OCI-LY1 (cell line): ENCODE measurements at regions not wholly inside any gene's neighbourhood (a gene's known extent, or its start where the extent isn't known, plus 50 kb on each side); places are given as distances from the start of the nearest gene placed in this dataset.

Source experiments
- H2AFZ ChIP-seq: fragments of 200-600 bp; sonication (generic), shearing (Covaris generic); 2 replicates; pipeline ENCODE4 v1.6.0; 2014; ENCODE audit warnings: antibody characterized with exemption, mild to moderate bottlenecking, low read length
- H3F3A ChIP-seq: fragments of 200-600 bp; sonication (generic), shearing (Covaris generic); 2 replicates; pipeline ENCODE4 v1.6.0; 2014; ENCODE audit warnings: mild to moderate bottlenecking, antibody characterized with exemption, low read length, moderate library complexity; ENCODE audit not compliant: insufficient read depth
- H3K27ac ChIP-seq: fragments of 200-600 bp; sonication (generic); 2 replicates; pipeline ENCODE4 v1.5.1; 2014; ENCODE audit warnings: low read length, mixed run types, mild to moderate bottlenecking, low read depth; ENCODE audit not compliant: poor library complexity, severe bottlenecking
- H3K27me3 ChIP-seq: fragments of 200-600 bp; sonication (generic); 2 replicates; pipeline ENCODE4 v1.6.0; 2014; ENCODE audit warnings: antibody characterized with exemption, mild to moderate bottlenecking, low read length, moderate library complexity; ENCODE audit not compliant: insufficient read depth
- H3K36me3 ChIP-seq: fragments of 200-600 bp; sonication (generic); 2 replicates; pipeline ENCODE4 v1.6.1; 2014; ENCODE audit warnings: mild to moderate bottlenecking, antibody characterized with exemption, low read length, moderate library complexity, mixed read lengths; ENCODE audit not compliant: insufficient read depth
- H3K4me1 ChIP-seq: fragments of 200-600 bp; sonication (generic); 2 replicates; pipeline ENCODE4 v1.5.1; 2014; ENCODE audit warnings: mild to moderate bottlenecking, low read length, moderate library complexity; ENCODE audit not compliant: insufficient read depth, severe bottlenecking
- H3K4me2 ChIP-seq: fragments of 200-600 bp; sonication (generic), shearing (Covaris generic); 2 replicates; pipeline ENCODE4 v1.6.1; 2014; ENCODE audit warnings: low read length
- H3K4me3 ChIP-seq: fragments of 200-600 bp; sonication (generic); 2 replicates; pipeline ENCODE4 v1.5.1; 2014; ENCODE audit warnings: low read length, low read depth, mild to moderate bottlenecking, mixed read lengths; ENCODE audit not compliant: poor library complexity, severe bottlenecking
- H3K79me2 ChIP-seq: fragments of 200-600 bp; shearing (Covaris generic); 2 replicates; pipeline ENCODE4 v1.6.1; 2016; ENCODE audit warnings: mixed run types, low read length, mixed read lengths; ENCODE audit not compliant: insufficient read depth
- H3K9ac ChIP-seq: fragments of 200-600 bp; sonication (generic), shearing (Covaris generic); 2 replicates; pipeline ENCODE4 v1.6.1; 2014; ENCODE audit warnings: mild to moderate bottlenecking, low read length, mixed read lengths
- H3K9me2 ChIP-seq: fragments of 200-600 bp; sonication (generic), shearing (Covaris generic); 2 replicates; pipeline ENCODE4 v1.6.1; 2014; ENCODE audit warnings: low read depth, mild to moderate bottlenecking, low read length, mixed read lengths
- H3K9me3 ChIP-seq: fragments of 200-600 bp; shearing (Covaris generic); 2 replicates; pipeline ENCODE4 v1.6.1; 2014; ENCODE audit warnings: low read length, mixed read lengths
- H4K20me1 ChIP-seq: fragments of 200-600 bp; sonication (generic), shearing (Covaris generic); 2 replicates; pipeline ENCODE4 v1.6.0; 2016; ENCODE audit warnings: mild to moderate bottlenecking, low read length; ENCODE audit not compliant: insufficient read depth
- EZH2 ChIP-seq: fragments of 200-600 bp; sonication (generic), shearing (Covaris generic); IDR thresholded peaks from 2 replicates; pipeline ENCODE4 v1.8.0; 2017; ENCODE audit warnings: borderline replicate concordance, mixed run types, mild to moderate bottlenecking, antibody characterized with exemption, low read length, moderate library complexity, mixed read lengths
- TF ChIP-seq, protein P1 (sequence below): fragments of 200-600 bp; sonication (generic), shearing (Covaris generic); IDR thresholded peaks from 2 replicates; pipeline ENCODE4 v1.5.1; 2017; ENCODE audit warnings: mild to moderate bottlenecking, antibody characterized with exemption, low read length, moderate library complexity, mixed read lengths

DNA sequence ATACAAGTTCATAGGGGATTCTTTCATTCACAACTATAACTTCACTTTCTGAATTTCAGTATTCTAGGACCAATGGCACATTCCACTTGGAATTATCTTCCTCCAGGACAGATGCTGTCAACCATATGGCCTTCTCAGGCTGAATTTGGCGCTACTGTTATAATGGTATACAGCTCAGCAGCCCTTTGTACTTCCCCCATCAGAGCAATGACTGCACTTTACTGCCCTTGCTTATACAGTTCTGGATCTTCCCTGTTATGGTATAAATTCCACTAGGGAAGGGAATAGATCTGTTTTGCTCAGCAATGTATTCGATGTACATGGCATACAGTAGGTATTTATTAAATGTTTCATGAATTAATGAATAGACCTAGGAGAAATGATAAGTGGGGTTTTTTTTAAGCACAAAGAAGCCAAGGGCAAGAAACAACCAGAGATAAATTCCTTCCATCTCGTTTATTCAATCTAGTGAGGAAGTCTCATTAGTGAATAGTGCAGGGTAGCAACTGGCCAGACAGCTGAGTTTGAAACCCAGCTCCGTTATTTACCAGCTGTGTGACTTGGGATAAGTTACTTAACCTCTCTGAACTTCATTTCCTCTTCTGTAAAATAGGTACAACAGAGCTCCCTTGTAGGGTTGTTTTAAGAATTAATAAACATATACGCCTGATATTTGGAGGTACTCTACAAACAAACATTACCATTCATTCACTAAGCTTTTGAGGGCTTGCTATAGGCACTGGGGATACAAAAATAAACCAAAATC is 97.1 kb upstream of the PRDM1 start:
- Histone ChIP-seq H3K27ac (no peak overlapping the region), H3K4me3 (no peak overlapping the region), H3K9ac (no peak overlapping the region), H2AFZ (no peak overlapping the region), H3K9me2 (no peaks in the 10 kb centered on the region), H3K79me2 (no peaks in the 10 kb centered on the region), H3K9me3 (no peaks in the 10 kb centered on the region), H3K27me3 (no peaks in the 10 kb centered on the region), H3F3A (no peaks in the 10 kb centered on the region), H3K36me3 (no peaks in the 10 kb centered on the region), H3K4me2 (no peak overlapping the region), H3K4me1 (peaks cover 12% of the 10 kb centered on the region), H4K20me1 (no peaks in the 10 kb centered on the region)
- no peak for TF ChIP-seq EZH2
- TF ChIP-seq, protein P1, sequence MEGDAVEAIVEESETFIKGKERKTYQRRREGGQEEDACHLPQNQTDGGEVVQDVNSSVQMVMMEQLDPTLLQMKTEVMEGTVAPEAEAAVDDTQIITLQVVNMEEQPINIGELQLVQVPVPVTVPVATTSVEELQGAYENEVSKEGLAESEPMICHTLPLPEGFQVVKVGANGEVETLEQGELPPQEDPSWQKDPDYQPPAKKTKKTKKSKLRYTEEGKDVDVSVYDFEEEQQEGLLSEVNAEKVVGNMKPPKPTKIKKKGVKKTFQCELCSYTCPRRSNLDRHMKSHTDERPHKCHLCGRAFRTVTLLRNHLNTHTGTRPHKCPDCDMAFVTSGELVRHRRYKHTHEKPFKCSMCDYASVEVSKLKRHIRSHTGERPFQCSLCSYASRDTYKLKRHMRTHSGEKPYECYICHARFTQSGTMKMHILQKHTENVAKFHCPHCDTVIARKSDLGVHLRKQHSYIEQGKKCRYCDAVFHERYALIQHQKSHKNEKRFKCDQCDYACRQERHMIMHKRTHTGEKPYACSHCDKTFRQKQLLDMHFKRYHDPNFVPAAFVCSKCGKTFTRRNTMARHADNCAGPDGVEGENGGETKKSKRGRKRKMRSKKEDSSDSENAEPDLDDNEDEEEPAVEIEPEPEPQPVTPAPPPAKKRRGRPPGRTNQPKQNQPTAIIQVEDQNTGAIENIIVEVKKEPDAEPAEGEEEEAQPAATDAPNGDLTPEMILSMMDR = no peak

DNA sequence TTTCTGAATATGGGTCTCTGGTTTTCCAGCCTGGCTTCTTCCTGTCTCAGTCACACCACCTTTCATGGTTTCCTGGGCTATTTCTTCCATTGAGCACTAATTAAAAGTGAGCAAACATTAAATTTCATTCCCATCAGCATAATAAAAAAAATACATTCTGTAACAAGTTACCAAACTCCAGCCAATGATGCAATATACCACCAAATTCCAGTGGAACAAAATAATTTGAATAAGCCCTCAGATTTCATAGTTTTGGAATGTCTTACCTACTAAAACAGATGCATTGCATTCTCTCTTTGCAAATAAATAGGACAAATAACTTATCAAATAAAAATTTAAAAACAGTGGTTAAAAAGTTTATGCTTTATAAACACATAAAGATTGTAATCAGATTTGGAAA is 97.8 kb upstream of the PRDM1 start:
- no peak overlapping the region for H3K4me2 ChIP-seq
- no peaks in the 10 kb centered on the region for H3K79me2 ChIP-seq
- no peaks in the 10 kb centered on the region for H3K36me3 ChIP-seq

DNA sequence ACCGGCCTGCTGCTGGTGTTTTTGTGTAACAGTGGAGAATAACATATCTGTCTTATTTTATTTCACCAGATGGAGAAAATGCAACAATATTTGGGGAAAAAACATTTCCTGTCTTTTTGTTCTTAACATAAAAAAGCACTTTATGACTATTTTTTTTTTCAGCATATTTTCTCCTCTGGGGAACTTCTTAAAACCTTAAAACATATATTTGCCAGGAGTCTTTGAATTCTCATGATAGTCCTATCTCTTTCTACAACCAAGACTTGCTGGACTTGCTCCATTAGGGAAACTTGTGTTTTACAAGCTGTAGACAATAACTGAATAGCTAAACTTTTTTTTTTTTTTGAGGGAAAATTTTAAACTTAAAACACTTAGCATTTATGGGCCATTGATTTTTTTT is 98.6 kb upstream of the PRDM1 start:
- no peak overlapping the region for H3K9ac ChIP-seq
- TF ChIP-seq, protein P1 = no peak
- TF ChIP-seq EZH2 = no peak
- no peaks in the 10 kb centered on the region for H3K36me3 ChIP-seq
- no peaks in the 10 kb centered on the region for H3K9me3 ChIP-seq
- no peaks in the 10 kb centered on the region for H3K27me3 ChIP-seq
- no peak overlapping the region for H3K4me2 ChIP-seq
- H3F3A ChIP-seq = no peaks in the 10 kb centered on the region
- no peak overlapping the region for H3K27ac ChIP-seq
- H3K9me2 ChIP-seq = no peaks in the 10 kb centered on the region
- H4K20me1 ChIP-seq = no peaks in the 10 kb centered on the region
- H3K79me2 ChIP-seq = no peaks in the 10 kb centered on the region
- no peak overlapping the region for H3K4me3 ChIP-seq
- H2AFZ ChIP-seq = no peak overlapping the region
- H3K4me1 ChIP-seq = peaks cover 7% of the 10 kb centered on the region

More for the DNA sequence above, 97.8 kb upstream of the PRDM1 start:
- Histone ChIP-seq H3F3A (no peaks in the 10 kb centered on the region), H3K4me1 (peaks cover 12% of the 10 kb centered on the region), H3K4me3 (no peak overlapping the region), H3K9me2 (no peaks in the 10 kb centered on the region), H4K20me1 (no peaks in the 10 kb centered on the region), H3K9me3 (no peaks in the 10 kb centered on the region), H3K27ac (no peak overlapping the region), H3K27me3 (no peaks in the 10 kb centered on the region), H2AFZ (no peak overlapping the region), H3K9ac (no peak overlapping the region)
- TF ChIP-seq, protein P1 = no peak
- TF ChIP-seq EZH2 = no peak
